GM18907 (cell line): ENCODE measurements at regions not wholly inside any gene's neighbourhood (a gene's known extent, or its start where the extent isn't known, plus 50 kb on each side); places are given as distances from the start of the nearest gene placed in this dataset.

Source experiments
- ATAC-seq: cut with Tn5 transposase; IDR thresholded peaks from one replicate; pipeline ENCODE4 v1.9.1; 2021; ENCODE audit warnings: mild to moderate bottlenecking, moderate library complexity; ENCODE audit not compliant: unreplicated experiment

DNA sequence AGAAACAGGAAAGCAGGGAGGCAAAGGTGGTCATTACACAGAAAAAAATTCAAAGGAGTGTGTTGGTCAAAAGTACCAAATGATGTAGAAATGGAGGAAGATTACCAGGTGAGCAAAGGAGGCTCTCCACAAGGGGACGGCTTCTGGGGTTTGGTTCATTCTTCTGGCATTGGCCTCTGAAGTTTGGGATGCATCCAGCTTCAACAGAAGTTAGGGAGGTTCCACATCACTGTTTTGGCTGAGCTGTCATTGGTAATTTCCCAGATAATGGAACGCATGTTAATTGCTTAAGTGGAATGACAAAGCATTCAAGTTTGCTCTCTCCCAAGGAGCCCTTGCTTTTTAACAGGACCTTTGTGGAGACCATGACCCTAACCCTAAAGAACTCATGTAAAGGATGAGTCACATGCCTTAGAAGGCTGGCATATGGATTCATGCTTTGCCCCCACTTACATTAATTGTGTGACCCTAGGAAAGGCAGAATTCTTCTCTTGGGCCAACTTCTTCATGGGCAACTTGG is 398.6 kb downstream of the GPAM start:
- ATAC-seq, result no peak

DNA sequence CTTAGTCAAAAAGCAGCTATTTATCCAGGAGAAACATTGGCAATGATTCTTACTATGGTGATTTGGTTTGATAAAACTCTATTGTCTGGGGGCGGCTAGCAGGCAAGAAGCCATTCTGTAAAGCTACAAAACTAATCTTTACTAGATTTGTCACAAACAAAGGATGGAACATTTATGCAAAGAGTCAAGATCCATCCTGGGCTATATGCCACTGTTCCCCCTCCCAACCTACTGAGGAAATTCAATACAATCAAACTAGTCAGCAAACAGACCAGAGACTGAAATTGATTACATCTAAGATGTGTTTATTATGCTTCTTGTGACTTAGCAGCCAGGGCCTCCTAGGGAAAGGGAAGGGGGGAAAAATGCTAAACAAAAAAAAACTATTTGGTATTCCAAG is 397.6 kb downstream of the GPAM start:
- ATAC-seq, result no peak

DNA sequence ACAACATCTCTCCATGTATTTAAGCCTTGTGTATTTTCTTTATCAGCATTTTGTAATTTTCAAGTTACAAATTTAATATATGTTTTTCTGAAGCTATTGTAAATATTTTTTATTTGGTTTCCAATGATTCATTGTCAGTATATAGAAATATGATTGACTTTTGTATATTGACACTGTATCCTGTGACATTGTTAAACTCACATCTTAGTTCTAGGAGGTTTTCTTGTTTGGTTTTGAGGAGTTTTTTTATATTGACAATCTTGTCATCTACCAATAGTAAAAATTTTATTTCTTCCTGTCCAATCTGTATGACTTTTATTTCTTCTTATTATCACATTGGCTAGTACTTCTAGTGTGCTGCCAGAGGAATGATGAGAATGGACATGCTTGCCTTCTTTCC is 393.7 kb downstream of the GPAM start:
- ATAC-seq, result no peak

DNA sequence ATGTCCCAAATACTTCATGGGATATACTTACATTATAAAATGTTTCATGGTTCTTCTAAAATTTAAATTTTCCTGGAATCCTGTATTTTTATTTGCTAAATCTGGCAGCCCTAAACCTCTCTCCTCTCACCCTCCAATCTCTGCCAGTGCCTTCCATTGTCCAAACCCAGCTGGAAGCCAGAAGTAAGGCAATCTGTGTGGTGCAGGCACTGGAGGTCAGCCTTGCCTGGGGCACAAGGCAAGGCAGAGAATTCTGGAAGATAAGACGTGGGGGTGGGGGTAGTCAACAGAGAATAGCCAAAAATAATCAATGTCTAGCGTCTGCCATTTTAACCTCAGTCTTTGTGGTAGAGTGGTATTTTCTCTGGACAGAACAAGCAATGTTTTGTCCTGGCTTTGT is 381.7 kb downstream of the GPAM start:
- no peak for ATAC-seq

DNA sequence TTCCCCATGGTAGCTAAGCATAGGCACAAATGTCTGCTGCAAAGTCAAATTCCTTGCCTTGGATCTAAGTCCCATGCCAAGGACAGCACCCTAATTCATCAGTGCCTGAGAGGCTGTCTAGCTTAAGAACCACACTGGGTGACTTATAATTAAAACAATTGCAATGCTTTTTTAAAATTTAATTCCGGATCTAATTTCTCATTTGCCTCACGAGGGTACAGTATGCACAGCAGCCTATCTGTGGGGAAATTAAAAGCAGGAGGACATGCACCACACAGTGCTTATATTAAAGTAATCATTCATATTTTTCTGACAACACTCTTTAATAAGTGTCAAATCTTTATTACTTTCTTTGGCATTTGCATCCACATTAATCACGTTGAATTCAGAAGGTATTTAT is 378.8 kb downstream of the GPAM start:
- ATAC-seq, result no peak

DNA sequence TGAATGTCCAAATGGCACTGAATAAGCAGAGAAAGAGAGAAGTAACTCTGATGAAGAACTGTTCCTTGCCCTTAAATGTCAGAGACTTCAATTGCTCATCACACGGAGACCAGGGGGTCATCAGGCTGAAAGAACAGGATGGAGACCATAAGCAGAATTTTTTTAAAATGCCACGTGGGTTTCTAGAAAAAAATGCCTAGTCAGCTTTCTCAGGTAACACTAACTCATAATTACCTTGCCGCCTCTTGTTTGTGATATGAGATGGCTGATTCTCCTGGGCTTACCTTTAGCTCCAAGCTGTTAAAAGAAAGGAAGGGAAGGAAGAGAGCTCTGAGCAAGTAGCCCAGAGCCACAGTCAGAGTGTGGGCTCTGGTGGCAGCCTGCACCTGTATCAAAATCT is 372.0 kb downstream of the GPAM start:
- no peak for ATAC-seq

DNA sequence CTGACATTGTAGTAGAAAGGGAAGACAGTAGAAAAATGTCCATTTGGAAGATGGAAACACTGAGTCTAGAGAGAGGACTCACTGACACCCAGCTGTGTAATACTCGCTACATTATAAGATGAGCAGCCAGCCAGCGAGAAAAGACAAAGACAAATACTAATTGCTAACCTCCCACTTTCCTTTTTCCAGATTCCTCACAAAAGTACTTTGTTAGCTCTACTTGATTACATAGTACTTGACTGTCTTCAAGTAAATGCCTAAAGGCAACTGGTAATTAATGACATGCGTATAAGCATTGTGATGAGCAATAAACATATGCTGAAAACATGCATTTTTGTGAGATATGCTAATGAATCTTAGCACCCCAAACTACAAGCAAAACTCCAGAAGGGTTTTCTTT is 363.1 kb downstream of the GPAM start:
- ATAC-seq, result no peak

DNA sequence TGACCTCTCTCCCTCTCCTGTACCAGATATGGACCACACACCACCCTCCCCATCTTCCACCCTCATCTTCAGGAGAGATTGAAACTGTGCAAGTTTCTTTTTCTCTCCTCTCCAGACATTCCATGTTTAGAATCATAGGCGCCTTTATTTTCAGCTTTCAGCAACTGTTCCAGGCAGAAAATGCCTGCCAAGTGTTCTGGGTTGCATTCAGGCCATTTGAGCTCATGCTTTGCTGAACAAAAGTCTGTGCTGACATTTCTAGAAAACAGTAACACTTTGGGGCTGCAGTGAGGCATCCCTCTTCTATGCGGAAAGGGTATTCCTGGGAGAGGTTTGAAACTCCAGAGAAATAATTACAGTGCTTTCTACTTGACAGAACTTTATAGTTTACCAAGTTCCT is 361.7 kb downstream of the GPAM start:
- ATAC-seq, result no peak

DNA sequence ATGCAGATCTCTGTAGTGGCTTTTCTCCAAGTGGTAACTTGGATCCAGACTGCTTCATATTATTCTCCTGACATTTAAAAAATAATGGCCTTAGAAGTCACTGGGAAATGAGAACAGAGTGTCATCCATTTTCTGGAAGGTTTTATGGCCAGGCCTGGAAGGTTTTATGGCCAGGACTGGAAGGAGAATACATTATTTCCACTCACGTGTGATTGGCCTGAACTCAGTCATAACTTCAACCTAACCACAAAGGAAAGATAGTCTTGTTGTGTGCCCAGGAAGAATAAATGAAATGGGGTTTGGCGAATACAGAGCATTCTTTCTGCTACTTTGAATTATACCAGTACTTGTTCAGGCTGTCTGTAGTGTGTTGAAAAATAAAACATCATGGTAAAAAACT is 360.9 kb downstream of the GPAM start:
- no peak for ATAC-seq

DNA sequence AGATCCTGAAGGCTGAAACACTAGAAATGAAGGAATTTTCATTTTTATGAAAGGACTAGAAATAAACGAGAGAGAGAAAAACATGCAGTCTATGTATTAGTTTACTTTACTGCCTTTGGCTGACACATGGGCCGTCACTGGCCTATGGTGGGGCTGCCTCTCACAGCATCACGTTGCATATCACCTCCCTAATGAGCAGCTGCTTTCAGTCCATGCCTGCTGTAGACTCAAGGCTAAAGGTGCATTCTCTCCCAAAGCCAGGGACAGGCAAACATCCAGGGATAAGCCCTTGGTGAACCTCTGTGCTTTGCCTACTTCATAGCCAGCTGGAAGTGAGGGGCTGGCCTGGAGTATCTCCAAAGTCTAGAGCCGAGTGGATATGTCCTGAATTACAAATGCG is 359.4 kb downstream of the GPAM start:
- ATAC-seq, result no peak

DNA sequence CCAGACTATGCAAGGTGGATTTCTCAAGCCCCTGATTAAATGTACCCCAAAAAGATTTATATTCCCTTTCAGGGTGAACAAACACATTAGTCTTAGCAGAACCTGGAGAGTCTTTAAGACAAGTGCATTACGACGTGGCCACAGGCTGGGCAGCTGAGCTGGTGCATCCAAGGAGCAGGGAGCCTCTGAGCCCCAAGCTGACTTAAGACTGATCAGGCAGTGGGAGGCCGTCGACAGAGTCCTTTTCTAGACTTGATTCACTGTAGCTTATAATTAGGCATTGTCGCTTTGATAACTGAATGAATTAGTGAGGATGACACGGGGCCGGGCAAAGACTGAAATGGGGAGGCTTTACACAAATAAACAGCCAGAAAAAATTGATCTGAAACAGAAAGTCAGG is 353.2 kb downstream of the GPAM start:
- ATAC-seq, result no peak

DNA sequence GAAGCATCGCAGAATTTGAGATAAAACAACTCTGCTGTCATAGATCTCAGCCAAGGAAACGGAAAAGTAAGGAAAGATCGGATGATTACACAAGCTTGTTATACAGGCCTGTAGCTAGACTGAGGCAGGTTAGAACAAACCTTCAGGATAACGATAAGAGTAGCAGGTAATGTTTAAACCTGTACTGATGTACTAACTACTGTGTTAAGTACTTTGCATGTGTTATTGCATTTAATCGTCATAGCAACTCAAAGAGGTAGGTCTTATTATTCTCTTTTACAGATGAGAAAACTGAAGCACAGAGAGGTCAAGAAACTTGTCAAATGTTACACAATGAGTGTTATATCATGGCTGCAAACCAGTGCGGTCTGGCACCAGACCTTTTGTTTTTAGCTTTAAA is 352.5 kb downstream of the GPAM start:
- no peak for ATAC-seq

DNA sequence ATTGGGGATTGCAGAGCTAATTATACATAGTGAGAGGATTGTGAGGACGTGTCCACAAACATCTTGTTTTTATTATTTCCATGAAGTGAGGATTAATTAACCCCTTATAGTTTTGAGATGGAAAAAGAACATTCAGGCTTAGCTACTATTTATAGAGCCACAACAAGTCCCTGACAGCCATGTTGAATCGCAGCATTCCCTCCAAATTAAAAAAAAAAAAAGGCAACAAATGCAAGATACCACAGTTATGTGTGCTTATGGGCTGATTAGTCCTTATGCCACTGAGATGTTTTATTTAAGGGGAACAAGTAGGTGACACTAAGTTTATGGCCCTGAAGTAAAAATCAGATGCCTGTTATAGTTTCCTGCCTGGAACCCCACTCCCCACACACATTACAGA is 350.3 kb downstream of the GPAM start:
- no peak for ATAC-seq

DNA sequence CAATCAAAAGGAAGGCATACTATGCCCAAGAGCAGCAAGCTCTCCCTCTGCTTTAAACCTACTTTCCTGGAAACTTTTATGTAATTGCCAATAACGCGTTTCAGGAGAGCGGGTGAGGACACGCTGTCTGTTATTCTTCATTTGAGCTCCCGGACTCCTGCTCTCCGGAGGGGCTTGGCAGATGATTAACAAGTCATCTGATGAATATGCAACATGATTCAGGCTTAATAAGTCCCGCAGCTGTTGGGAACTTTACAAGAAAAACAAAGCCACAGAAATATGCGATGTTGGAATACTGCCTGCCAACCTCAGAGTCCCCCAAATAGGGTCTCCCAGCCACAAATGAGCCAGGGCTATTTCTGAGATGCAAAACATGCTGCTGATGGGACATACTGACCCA is 348.0 kb downstream of the GPAM start:
- ATAC-seq, result no peak

DNA sequence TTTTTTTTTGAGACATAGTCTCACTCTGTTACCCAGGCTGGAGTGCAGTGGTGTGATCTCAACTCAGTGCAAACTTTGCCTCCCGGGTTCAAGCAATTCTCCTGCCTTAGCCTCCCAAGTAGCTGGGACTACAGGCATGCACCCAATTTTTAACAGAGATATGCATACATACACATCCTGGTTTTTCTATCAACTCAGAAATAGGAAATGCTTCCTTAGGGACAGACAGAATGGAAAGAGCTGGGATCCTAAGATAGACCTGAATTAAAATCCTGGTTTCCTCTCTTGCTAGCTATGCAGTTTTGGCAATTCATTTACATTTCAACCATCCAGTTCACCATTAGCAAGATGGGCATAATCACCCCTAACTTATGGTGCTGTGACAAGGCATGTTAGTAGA is 347.5 kb downstream of the GPAM start:
- no peak for ATAC-seq

DNA sequence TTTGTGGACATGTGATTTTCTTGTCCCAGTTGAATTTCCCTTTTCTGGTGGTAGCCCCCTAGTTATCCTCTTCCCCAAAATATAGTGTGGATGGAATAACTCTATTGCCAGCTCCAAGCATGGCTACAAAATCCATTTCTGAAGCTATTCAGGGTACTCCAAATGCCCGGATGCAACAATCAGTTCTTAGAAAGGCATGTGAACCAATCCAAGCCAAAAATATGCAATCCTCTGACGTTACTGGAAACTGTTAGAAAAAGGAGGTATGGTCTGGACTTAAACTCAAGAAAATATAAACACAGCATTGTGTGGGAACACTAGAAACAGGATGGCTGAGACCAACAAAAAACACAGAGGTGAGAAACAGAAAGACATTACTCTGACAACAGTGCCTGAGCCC is 347.0 kb downstream of the GPAM start:
- no peak for ATAC-seq

DNA sequence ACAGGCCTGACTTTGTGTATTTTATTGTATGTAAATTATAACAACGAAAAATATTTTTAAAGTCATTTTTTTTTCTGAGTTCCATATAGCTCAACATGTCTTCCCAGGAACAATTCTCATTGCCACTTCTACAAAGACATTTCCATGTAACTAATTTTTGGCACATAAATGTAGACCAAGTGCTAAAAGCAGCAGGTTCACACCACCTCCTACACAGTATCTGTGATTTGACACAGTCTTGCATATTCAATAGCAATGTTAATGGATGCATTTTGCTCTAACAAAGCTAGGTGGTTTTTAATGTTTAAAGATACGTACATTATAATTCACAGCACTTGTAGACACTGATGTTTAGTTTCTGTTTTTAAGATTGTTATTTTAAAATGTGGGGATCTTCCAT is 346.5 kb downstream of the GPAM start:
- no peak for ATAC-seq

DNA sequence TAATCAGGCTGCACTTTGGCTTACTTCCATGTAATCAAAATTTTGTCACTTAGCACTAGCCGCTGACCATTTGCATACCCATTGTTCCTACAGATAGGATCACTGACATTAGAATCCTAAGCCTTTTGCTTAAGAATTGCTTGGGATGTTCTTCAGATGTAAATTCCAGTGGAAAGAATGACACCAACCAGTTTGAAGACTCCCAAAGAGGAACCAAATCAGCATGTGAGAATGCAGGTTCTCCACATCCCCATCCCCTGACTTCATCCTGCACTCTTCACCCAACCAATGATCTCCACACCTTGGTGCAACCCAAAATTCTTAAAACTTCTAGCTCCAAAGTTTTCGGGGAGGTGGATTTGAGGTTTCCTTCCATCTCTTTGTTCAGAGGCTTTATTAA is 345.6 kb downstream of the GPAM start:
- ATAC-seq, result no peak

DNA sequence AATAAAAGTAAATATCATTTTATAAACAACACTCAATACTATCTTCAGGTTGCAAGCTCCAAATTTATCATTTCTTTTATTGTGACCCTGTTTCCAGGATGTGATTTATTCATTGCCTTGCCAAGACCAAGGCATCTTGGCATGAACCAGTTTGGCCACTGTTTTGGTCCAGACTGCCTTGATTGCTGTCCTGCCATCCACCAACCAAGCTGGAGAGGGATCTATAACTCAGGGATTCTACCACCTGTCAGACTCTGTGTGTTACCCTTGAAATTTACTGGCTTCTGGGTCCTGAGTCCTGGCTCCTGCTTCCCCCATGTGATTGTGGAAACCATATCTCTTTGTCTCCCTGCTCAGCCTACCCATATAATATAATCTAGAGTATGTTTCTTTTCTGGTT is 343.0 kb downstream of the GPAM start:
- ATAC-seq, result no peak

DNA sequence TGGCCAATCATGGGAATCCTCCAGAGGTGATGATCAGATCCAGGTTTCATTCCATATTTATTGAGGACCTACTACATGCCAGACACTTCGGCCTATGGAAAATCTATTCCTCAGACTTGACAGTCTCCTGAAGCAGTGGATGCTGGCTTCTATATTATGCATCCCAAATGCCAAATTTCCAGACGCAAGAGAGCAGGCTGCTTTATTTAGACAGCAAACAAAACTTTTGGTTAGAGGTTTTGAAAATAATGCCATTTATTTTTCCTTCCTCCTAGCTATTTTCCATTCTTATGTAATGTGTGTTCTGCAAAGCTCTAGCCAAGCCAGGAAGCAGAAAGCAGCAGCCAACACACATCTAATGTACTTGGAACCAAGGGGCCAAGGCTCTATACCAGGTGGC is 330.8 kb downstream of the GPAM start:
- no peak for ATAC-seq

DNA sequence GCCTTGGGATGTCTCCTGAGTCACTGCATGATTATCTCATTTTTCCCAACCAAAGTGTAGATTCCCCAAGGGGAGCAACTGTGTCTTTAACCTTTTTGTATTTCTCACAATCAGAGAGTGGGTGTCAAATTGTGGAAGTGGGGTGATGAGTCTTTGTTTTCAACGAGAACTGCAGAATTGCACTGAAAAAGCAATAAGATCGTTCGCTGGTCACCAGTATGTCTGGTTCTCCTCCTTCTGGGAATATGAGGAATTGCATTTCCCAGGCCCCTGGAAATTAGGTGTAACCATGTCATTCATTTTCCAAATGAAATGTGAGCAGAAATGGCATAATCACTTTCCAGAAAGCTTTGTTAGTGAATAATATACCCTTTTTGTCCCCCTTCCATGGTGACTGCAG is 326.9 kb downstream of the GPAM start:
- ATAC-seq, result no peak

DNA sequence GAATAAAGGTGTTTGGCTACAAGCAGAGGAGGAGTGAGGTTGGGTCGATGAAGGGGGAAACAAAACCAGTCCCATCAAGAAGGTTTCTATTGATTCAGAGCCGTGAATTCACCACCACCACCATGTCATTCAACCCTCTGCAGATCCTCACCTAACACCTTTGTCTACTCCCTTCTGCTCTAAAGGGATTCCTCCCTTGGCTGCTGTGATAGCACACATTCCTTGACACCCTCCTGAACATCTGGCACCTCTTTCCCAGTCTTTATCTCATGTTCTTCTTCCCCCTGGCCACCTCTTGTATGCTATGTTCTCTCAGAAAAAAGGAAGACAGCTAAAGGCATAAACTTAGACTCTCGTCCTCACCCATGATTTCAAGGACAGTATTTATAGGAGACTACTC is 318.0 kb downstream of the GPAM start:
- ATAC-seq, result no peak

DNA sequence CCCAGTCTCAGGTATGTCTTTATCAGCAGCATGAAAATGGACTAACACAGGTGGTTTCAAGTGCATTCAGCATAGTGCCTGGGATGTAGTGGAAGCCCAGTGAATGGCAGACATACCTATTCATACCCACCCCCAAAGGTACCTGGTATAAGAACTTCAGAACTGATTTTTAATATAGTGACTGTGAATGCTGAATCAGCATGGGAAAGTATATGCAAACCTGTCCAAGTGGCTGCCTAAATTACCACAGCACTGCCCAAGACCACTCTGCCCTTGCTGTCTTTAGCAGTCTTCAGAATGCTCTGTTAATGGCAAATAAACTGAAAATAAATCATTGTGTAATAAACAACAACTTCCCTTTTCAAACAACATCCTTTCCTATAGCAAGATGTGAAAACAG is 312.1 kb downstream of the GPAM start:
- ATAC-seq, result no peak

DNA sequence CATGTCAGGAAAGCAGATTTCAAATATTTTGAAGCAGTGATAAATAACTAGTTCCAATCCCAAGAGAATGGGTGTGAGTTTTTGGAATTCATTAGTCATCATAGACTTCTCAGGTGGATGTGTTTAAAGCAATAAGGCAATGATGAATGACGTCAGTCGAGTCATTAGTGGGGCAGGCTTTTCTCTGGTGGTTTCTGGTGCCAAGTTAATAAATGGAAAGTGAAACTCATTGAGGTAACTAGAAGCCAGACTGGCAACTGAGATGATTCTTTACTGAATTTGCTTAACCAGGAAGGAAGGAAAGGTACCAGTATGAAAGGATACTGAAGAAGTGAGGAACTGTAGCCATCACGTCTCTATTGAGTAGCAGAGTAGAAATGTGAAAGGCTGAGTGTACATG is 311.0 kb downstream of the GPAM start:
- ATAC-seq, result peak; percentile 89
